Cardiac fibroblast (primary cell): ENCODE measurements at regions not wholly inside any gene's neighbourhood (a gene's known extent, or its start where the extent isn't known, plus 50 kb on each side); places are given as distances from the start of the nearest gene placed in this dataset.

Experiments used
- DNase-seq, 2 donors: peaks; one replicate each; pipeline versions ENCODE4 v3.0.0 to v3.0.0-alpha.2; 2010; ENCODE audit warnings: low read depth in 2 of 2
- H3K4me3 ChIP-seq, 2 donors: replicated peaks in 1 of 2; 1 replicate in 1 of 2; 2 replicates in 1 of 2; pipeline ENCODE4 v1.5.1; 2011; ENCODE audit warnings: low read depth in 2 of 2, low read length in 2 of 2, mild to moderate bottlenecking in 2 of 2, moderate library complexity in 1 of 2
- TF ChIP-seq, protein P1 (sequence below): IDR thresholded peaks from one replicate; pipeline ENCODE4 v1.5.1; 2011; ENCODE audit warnings: low read depth, mild to moderate bottlenecking, low read length, inconsistent platforms

DNA sequence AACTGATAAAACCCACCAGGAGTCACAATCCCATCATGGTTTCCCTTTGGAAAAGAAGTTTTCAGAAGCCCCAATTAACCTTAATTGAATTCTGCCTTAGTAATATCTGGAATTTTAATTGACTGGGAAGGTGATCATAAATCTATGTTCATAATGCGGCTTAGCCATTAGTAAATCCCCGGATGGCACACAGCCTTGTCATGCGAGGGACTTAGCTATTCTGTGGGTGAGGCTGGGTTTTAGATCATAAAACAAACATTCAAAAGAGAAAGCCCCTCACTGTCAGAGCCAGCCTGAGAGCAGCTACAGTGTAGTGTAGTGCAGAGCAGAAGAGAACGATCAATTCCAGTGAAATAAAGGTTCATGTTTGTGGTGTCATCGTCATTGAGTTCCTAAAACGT, 124.0 kb upstream of the NOCT start:
- no peak overlapping the region for H3K4me3 ChIP-seq
- no peak for DNase-seq
- TF ChIP-seq, protein P1, sequence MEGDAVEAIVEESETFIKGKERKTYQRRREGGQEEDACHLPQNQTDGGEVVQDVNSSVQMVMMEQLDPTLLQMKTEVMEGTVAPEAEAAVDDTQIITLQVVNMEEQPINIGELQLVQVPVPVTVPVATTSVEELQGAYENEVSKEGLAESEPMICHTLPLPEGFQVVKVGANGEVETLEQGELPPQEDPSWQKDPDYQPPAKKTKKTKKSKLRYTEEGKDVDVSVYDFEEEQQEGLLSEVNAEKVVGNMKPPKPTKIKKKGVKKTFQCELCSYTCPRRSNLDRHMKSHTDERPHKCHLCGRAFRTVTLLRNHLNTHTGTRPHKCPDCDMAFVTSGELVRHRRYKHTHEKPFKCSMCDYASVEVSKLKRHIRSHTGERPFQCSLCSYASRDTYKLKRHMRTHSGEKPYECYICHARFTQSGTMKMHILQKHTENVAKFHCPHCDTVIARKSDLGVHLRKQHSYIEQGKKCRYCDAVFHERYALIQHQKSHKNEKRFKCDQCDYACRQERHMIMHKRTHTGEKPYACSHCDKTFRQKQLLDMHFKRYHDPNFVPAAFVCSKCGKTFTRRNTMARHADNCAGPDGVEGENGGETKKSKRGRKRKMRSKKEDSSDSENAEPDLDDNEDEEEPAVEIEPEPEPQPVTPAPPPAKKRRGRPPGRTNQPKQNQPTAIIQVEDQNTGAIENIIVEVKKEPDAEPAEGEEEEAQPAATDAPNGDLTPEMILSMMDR = no peak

DNA sequence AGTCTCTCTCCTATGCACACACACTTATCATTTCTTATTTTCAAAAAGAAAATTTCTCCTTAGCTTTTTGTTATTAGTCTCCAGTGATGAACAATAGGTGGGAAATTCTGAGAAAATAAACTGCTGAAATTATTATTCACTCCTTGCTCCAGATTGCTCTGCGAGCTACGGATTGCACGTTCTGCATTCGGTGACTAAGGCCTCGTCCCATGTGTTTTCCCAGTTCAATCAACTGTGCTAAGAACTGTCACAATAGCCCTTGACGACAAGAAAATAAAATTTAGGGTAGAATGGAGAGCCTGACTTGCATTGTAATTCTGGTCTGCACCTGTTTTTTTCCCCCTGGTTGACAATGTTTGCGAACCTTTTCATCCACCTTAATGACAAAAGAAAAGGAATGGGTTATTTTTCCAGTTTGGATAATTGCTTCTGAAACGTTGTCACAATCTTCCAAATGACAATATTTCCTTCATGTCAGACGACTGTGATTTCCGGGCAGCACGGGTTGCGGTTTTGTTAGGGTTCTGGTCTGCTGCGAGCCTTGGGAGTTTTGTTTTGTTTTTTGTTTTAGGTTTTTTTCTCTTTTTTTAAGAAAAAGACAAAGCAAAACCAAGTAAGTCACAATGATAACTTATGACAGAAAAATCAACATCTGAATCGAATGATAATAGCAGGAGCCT, 124.5 kb upstream of the NOCT start:
- no peak for DNase-seq

DNA sequence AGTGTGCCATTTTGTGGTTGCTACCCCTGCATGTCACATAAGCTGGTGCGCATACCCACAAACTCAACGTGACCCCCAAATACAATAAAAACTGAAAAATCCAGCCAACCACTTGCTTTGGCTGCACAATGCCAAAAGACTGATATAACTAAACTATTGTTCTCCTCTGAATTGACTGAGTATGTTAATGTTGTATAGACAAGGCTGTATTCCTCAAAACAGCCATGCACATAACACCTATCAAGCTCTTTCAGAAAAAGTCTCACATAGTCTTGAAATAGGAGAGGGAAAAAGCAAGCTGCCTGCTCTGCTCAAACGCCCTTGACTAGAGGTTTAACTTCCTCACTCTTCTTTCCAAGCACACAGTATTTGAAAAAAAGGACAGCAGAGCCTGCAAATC, 126.4 kb upstream of the NOCT start:
- no peak overlapping the region for H3K4me3 ChIP-seq
- TF ChIP-seq, protein P1 = no peak
- DNase-seq = no peak

More for the DNA sequence above, 124.5 kb upstream of the NOCT start:
- TF ChIP-seq, protein P1 = no peak
- H3K4me3 ChIP-seq = no peak overlapping the region

DNA sequence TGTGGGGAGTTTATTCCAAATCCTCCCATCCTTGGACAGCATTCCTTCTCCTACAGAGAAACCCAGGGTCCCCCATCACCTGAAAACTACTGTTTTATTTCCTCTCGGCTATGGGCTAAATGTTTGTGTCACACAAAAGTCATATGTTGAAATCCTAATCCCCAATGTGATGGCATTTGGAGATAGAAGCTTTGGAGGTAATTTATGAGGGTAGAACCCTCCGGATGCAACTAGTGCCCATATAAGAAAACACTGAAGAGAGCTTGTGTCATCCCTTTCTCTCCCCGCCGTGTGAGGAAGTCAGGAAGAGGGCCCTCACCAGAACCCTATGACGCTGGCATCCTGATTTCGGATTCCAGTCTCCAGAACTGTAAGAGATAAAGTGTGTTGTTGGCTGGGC, 127.8 kb upstream of the NOCT start:
- TF ChIP-seq, protein P1 = no peak
- DNase-seq = no peak
- H3K4me3 ChIP-seq = no peak overlapping the region

DNA sequence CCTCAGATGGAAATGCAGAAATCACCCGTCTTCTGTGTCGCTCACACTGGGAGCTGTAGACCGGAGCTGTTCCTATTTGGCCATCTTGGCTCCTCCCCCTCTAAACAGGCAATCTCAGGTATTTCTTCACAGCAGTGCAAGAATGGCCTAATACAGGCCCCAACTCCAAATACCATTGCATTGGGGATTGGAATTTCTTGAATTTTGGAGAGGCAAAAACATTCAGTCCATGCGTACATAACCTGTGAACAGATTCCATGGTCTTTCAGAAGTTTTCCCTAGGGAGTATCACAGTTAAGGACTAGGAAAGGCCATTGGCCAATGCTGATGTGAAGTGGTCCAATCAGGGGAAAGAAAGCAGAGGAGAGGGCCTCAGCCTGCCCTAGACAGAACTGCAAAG, 128.2 kb upstream of the NOCT start:
- TF ChIP-seq, protein P1 = no peak
- no peak overlapping the region for H3K4me3 ChIP-seq

DNA sequence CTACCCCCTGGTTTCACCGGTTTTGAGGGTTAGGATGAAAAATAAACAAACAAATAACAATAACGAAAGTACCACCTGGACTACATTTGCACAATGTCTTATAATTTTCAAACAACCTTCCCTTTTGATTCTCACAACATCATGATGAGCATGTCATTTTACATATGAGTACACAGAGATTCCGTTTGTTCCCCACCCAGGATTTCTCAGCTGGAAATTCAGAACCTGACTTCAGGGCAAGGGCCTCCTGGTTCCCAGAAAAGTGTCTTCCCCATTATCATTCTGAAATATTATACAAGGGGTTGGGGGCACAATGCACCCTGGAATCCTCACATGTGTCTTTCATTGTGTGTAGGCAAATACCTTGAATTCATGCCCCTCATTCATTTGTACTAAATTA, 135.8 kb upstream of the NOCT start:
- DNase-seq = no peak
- no peak overlapping the region for H3K4me3 ChIP-seq
- TF ChIP-seq, protein P1 = no peak

More for the DNA sequence above, 128.2 kb upstream of the NOCT start:
- DNase-seq = no peak
